ENCODE measurements at regions not wholly inside any gene's neighbourhood (a gene's known extent, or its start where the extent isn't known, plus 50 kb on each side); places are given as distances from the start of the nearest gene placed in this dataset.

DNA sequence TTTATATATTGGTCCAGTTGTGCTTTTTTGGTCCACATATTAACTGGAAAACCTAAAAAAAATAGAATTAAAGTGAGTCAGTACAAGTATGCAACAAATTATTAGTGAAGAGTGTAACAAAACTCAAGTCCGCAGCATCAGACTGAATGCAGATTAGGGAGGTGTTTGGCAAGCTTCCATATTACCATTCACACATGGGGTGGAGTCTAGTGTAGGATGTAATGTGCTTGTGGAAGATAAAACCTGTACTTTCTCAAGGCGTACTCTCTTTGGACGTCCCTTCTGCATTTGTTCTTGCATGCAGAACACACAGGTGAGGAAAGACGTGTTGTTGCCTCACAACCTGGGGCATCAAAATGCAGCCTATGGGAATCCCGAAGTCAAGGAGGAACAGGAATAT is 668.7 kb downstream of the MRPL39 start:
- DNase-seq = no peak
- no peak for TF ChIP-seq CTCF (IDR thresholded peaks at IDR 0.05; ENCODE audit: low read depth, low read length)

DNA sequence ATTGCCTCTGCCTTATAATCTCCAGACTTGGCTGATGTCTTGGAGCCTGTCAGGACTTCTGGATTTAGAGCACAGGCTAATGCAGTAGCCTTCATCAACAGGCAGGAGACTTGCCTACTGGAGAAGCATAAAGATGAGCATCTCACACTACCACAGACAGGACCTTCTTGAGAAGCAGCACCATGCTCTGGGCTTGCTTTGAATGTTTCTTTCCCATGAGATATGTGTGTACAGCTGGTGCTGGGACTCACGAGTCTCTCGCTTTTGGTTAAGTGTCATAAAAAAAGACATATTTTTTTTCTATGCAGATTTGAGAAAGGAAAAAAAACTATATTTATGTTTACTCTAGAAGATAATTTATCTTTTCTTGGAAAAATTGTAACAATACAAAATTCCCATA is 671.3 kb downstream of the MRPL39 start:
- TF ChIP-seq CTCF (IDR thresholded peaks at IDR 0.05; ENCODE audit: low read depth, low read length) = no peak
- Histone ChIP-seq H3K4me3 (ENCODE audit: low read depth, low read length) (no peak overlapping the region), H3K36me3 (no peaks in the 10 kb centered on the region), H3K27ac (no peak overlapping the region), H3K27me3 (ENCODE audit: insufficient read depth, low read depth, severe bottlenecking) (no peaks in the 10 kb centered on the region), H3K9me3 (ENCODE audit: severe bottlenecking) (no peaks in the 10 kb centered on the region)
- DNase-seq = no peak

More for the DNA sequence above, 668.7 kb downstream of the MRPL39 start:
- Histone ChIP-seq H3K27me3 (ENCODE audit: insufficient read depth, low read depth, severe bottlenecking) (no peaks in the 10 kb centered on the region), H3K4me3 (ENCODE audit: low read depth, low read length) (no peak overlapping the region), H3K27ac (no peak overlapping the region), H3K36me3 (no peaks in the 10 kb centered on the region), H3K9me3 (ENCODE audit: severe bottlenecking) (no peaks in the 10 kb centered on the region)

- Histone ChIP-seq H3K9me3 (ENCODE audit: severe bottlenecking) (no peaks in the 10 kb centered on the region), H3K27ac (no peak overlapping the region), H3K36me3 (no peaks in the 10 kb centered on the region), H3K27me3 (ENCODE audit: insufficient read depth, low read depth, severe bottlenecking) (no peaks in the 10 kb centered on the region), H3K4me3 (ENCODE audit: low read depth, low read length) (no peak overlapping the region)
- TF ChIP-seq CTCF (IDR thresholded peaks at IDR 0.05; ENCODE audit: low read depth, low read length) = no peak
- DNase-seq = no peak
These were observed 696.7 kb downstream of the MRPL39 start for GRCh38 chr21:24910591-24910990.

DNA sequence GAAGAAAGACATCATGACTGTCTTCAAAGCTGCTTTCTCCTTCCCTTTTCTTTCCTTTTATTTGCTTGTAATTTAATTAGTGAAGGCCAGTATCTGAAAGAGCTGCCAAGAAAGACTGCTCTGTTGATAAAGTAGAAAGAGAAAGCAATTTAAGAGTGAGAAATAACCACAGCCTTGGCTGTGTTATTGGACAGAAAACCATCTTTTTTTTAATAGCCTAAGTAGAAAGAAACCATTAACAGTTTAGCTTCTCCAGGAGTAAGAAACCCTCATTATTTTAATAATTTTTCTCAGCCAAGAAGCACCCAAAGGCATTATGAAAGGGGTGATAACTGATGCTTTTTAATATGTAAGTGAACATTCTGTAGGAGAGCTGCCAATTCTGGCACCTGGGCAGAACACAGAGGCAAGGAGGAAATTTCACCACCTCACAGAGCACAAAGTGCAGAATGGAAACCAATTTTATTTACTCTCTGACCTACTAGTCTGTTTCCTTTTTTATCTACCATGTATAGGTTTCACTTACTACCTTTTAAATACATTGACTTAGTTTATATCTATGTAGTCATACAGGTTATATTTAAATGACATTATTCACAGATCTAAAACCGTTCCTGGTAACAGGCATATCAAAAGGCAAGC is 703.2 kb downstream of the MRPL39 start:
- Histone ChIP-seq H3K27ac (no peak overlapping the region), H3K27me3 (ENCODE audit: insufficient read depth, low read depth, severe bottlenecking) (no peaks in the 10 kb centered on the region), H3K36me3 (no peaks in the 10 kb centered on the region), H3K9me3 (ENCODE audit: severe bottlenecking) (no peaks in the 10 kb centered on the region), H3K4me3 (ENCODE audit: low read depth, low read length) (no peak overlapping the region)
- TF ChIP-seq CTCF (IDR thresholded peaks at IDR 0.05; ENCODE audit: low read depth, low read length) = no peak
- DNase-seq = no peak

- no peaks in the 10 kb centered on the region for H3K27me3 ChIP-seq (ENCODE audit: insufficient read depth, low read depth, severe bottlenecking)
- no peaks in the 10 kb centered on the region for H3K9me3 ChIP-seq (ENCODE audit: severe bottlenecking)
- no peaks in the 10 kb centered on the region for H3K36me3 ChIP-seq
- H3K27ac ChIP-seq = no peak overlapping the region
- no peak for TF ChIP-seq CTCF (IDR thresholded peaks at IDR 0.05; ENCODE audit: low read depth, low read length)
- no peak overlapping the region for H3K4me3 ChIP-seq (ENCODE audit: low read depth, low read length)
- no peak for DNase-seq
These were observed 708.1 kb downstream of the MRPL39 start for GRCh38 chr21:24899138-24899537.

- Histone ChIP-seq H3K4me3 (ENCODE audit: low read depth, low read length) (no peak overlapping the region), H3K27me3 (ENCODE audit: insufficient read depth, low read depth, severe bottlenecking) (no peaks in the 10 kb centered on the region), H3K36me3 (no peaks in the 10 kb centered on the region), H3K27ac (no peak overlapping the region), H3K9me3 (ENCODE audit: severe bottlenecking) (no peaks in the 10 kb centered on the region)
- no peak for DNase-seq
- no peak for TF ChIP-seq CTCF (IDR thresholded peaks at IDR 0.05; ENCODE audit: low read depth, low read length)
These were observed 709.4 kb downstream of the MRPL39 start for GRCh38 chr21:24897883-24898282.

Measured in WERI-Rb-1 (cell line).